ENCODE measurements at regions not wholly inside any gene's neighbourhood (a gene's known extent, or its start where the extent isn't known, plus 50 kb on each side); places are given as distances from the start of the nearest gene placed in this dataset.

- H3K36me3 ChIP-seq: no peaks in the 10 kb centered on the region
- DNase-seq (ENCODE audit: low read depth in 1 of 2, low spot score in 1 of 2): no peak
- no peaks in the 10 kb centered on the region for H3K9me3 ChIP-seq (ENCODE audit: low read depth)
- no peak for TF ChIP-seq CTCF (IDR thresholded peaks at IDR 0.05; ENCODE audit: low read depth, low read length)
- no peaks in the 10 kb centered on the region for H3K4me1 ChIP-seq (ENCODE audit: low read depth)
- no peaks in the 10 kb centered on the region for H3K27me3 ChIP-seq
- no peak overlapping the region for H3K4me3 ChIP-seq
- H3K27ac ChIP-seq: no peak overlapping the region
Observed at GRCh38 chr14:94679937-94680861, 68.0 kb downstream of the SERPINA3 start.

GRCh38 chr14:94679106-94679810, 67.1 kb downstream of the SERPINA3 start:
- Histone ChIP-seq H3K36me3 (no peaks in the 10 kb centered on the region), H3K27ac (no peak overlapping the region), H3K9me3 (ENCODE audit: low read depth) (no peaks in the 10 kb centered on the region), H3K27me3 (no peaks in the 10 kb centered on the region), H3K4me3 (no peak overlapping the region), H3K4me1 (ENCODE audit: low read depth) (no peaks in the 10 kb centered on the region)
- DNase-seq (ENCODE audit: low read depth in 1 of 2, low spot score in 1 of 2): no peak
- TF ChIP-seq CTCF (IDR thresholded peaks at IDR 0.05; ENCODE audit: low read depth, low read length): no peak

- no peak for TF ChIP-seq CTCF (IDR thresholded peaks at IDR 0.05; ENCODE audit: low read depth, low read length)
- Histone ChIP-seq H3K27me3 (no peaks in the 10 kb centered on the region), H3K9me3 (ENCODE audit: low read depth) (no peaks in the 10 kb centered on the region), H3K36me3 (no peaks in the 10 kb centered on the region), H3K27ac (no peak overlapping the region), H3K4me3 (no peak overlapping the region), H3K4me1 (ENCODE audit: low read depth) (no peaks in the 10 kb centered on the region)
- DNase-seq (ENCODE audit: low read depth in 1 of 2, low spot score in 1 of 2): no peak
Observed at GRCh38 chr14:94677747-94678146, 65.6 kb downstream of the SERPINA3 start.

- Histone ChIP-seq H3K9me3 (ENCODE audit: low read depth) (no peaks in the 10 kb centered on the region), H3K4me3 (no peak overlapping the region), H3K4me1 (ENCODE audit: low read depth) (peaks cover 3% of the 10 kb centered on the region), H3K27me3 (no peaks in the 10 kb centered on the region), H3K27ac (no peak overlapping the region), H3K36me3 (no peaks in the 10 kb centered on the region)
- no peak for TF ChIP-seq CTCF (IDR thresholded peaks at IDR 0.05; ENCODE audit: low read depth, low read length)
- no peak for DNase-seq (ENCODE audit: low read depth in 1 of 2, low spot score in 1 of 2)
Observed at GRCh38 chr14:94677213-94677612, 65.0 kb downstream of the SERPINA3 start.

GRCh38 chr14:94676495-94677185, 64.4 kb downstream of the SERPINA3 start:
- Histone ChIP-seq H3K27ac (no peak overlapping the region), H3K4me1 (ENCODE audit: low read depth) (peaks cover 8% of the 10 kb centered on the region), H3K4me3 (no peak overlapping the region), H3K27me3 (no peaks in the 10 kb centered on the region), H3K9me3 (ENCODE audit: low read depth) (no peaks in the 10 kb centered on the region), H3K36me3 (no peaks in the 10 kb centered on the region)
- DNase-seq (ENCODE audit: low read depth in 1 of 2, low spot score in 1 of 2): no peak
- TF ChIP-seq CTCF (IDR thresholded peaks at IDR 0.05; ENCODE audit: low read depth, low read length): no peak

Measured in cardiac muscle cell (in vitro differentiated cells and primary cell).